Astrocyte (in vitro differentiated cells and primary cell): ENCODE measurements at regions not wholly inside any gene's neighbourhood (a gene's known extent, or its start where the extent isn't known, plus 50 kb on each side); places are given as distances from the start of the nearest gene placed in this dataset.

ENCODE experiments used
- DNase-seq: peaks from one replicate; pipeline ENCODE4 v3.0.0-alpha.2; 2010; ENCODE audit warnings: low read depth
- FAIRE-seq: peaks from 2 replicates; lab custom pipeline; 2011; peaks lifted over from hg19 to GRCh38; lab: Jason Lieb, UNC
- H2AFZ ChIP-seq: 2 replicates; pipeline ENCODE4 v1.6.0; 2012; ENCODE audit warnings: low read depth, low read length, inconsistent platforms
- H3K27ac ChIP-seq: 2 replicates; pipeline ENCODE4 v1.5.1; 2011; ENCODE audit warnings: low read depth, low read length, inconsistent platforms
- H3K27me3 ChIP-seq: 2 replicates; pipeline ENCODE4 v1.6.0; 2011; ENCODE audit warnings: low read length, inconsistent platforms; ENCODE audit not compliant: insufficient read depth
- H3K36me3 ChIP-seq: 2 replicates; pipeline ENCODE4 v1.5.1; 2011; ENCODE audit warnings: low read length, inconsistent platforms; ENCODE audit not compliant: insufficient read depth
- H3K4me1 ChIP-seq: 2 replicates; pipeline ENCODE4 v1.5.1; 2011; ENCODE audit warnings: low read length, inconsistent platforms; ENCODE audit not compliant: insufficient read depth
- H3K4me2 ChIP-seq: 2 replicates; pipeline ENCODE4 v1.6.0; 2012; ENCODE audit warnings: low read length, inconsistent platforms
- H3K4me3 ChIP-seq: 2 replicates; pipeline ENCODE4 v1.5.1; 2011; ENCODE audit warnings: low read depth, mild to moderate bottlenecking, low read length, inconsistent platforms; ENCODE audit not compliant: insufficient read depth
- H3K79me2 ChIP-seq: 2 replicates; pipeline ENCODE4 v1.6.0; 2012; ENCODE audit warnings: mild to moderate bottlenecking, low read length, inconsistent platforms; ENCODE audit not compliant: insufficient read depth
- H3K9ac ChIP-seq: 2 replicates; pipeline ENCODE4 v1.6.0; 2012; ENCODE audit warnings: mild to moderate bottlenecking, low read length, inconsistent platforms
- H3K9me3 ChIP-seq: 2 replicates; pipeline ENCODE4 v1.5.1; 2012; ENCODE audit warnings: low read depth, mild to moderate bottlenecking, low read length, inconsistent platforms; ENCODE audit not compliant: insufficient read depth
- H4K20me1 ChIP-seq: 2 replicates; pipeline ENCODE4 v1.6.0; 2012; ENCODE audit warnings: low read length, inconsistent platforms; ENCODE audit not compliant: insufficient read depth
- H3K27ac Mint-ChIP-seq: one replicate; pipeline ENCODE4 v1.8.0; 2021; ENCODE audit warnings: mild to moderate bottlenecking, mixed read lengths; ENCODE audit not compliant: unreplicated experiment
- H3K27me3 Mint-ChIP-seq: one replicate; pipeline ENCODE4 v1.8.0; 2021; ENCODE audit warnings: low read depth, mixed read lengths; ENCODE audit not compliant: unreplicated experiment
- H3K36me3 Mint-ChIP-seq: one replicate; pipeline ENCODE4 v1.8.0; 2021; ENCODE audit warnings: low read depth, mixed read lengths; ENCODE audit not compliant: unreplicated experiment
- H3K4me1 Mint-ChIP-seq: one replicate; pipeline ENCODE4 v1.8.0; 2021; ENCODE audit warnings: low read depth, mixed read lengths; ENCODE audit not compliant: unreplicated experiment
- H3K4me3 Mint-ChIP-seq: one replicate; pipeline ENCODE4 v1.8.0; 2021; ENCODE audit warnings: mild to moderate bottlenecking, moderate library complexity, mixed read lengths; ENCODE audit not compliant: unreplicated experiment
- H3K9me3 Mint-ChIP-seq: one replicate; pipeline ENCODE4 v1.8.0; 2021; ENCODE audit warnings: mild to moderate bottlenecking, mixed read lengths; ENCODE audit not compliant: unreplicated experiment
- CTCF ChIP-seq: IDR thresholded peaks from 2 replicates; pipeline ENCODE4 v1.5.1; 2011; ENCODE audit warnings: low read depth, mild to moderate bottlenecking, inconsistent platforms, low read length, moderate library complexity; ENCODE audit not compliant: insufficient read depth
- EZH2 ChIP-seq: IDR thresholded peaks from 2 replicates; pipeline ENCODE4 v1.6.1; 2012; ENCODE audit warnings: mild to moderate bottlenecking, low read length, inconsistent platforms; ENCODE audit not compliant: insufficient read depth

GRCh38 chr9:106752581-106752980 lies 110.4 kb upstream of the ZNF462 start:
- Histone ChIP-seq H3K79me2 (no peaks in the 10 kb centered on the region), H3K27me3 (no peaks in the 10 kb centered on the region), H3K9me3 (no peaks in the 10 kb centered on the region), H3K4me2 (no peak overlapping the region), H3K4me3 (no peak overlapping the region), H3K36me3 (no peaks in the 10 kb centered on the region), H3K9ac (no peak overlapping the region), H3K27ac (no peak overlapping the region), H2AFZ (no peak overlapping the region), H4K20me1 (no peaks in the 10 kb centered on the region), H3K4me1 (no peaks in the 10 kb centered on the region)
- no peak for DNase-seq
- Mint-ChIP-seq H3K27ac (peak overlapping the region; percentile 50), H3K27me3 (no peaks in the 10 kb centered on the region), H3K4me1 (peaks cover 19% of the 10 kb centered on the region), H3K4me3 (no peak overlapping the region), H3K9me3 (no peaks in the 10 kb centered on the region), H3K36me3 (no peaks in the 10 kb centered on the region)
- no peak for TF ChIP-seq CTCF
- no peak for TF ChIP-seq EZH2
- FAIRE-seq: no peak

GRCh38 chr9:106753155-106753671 lies 109.8 kb upstream of the ZNF462 start:
- Histone ChIP-seq H3K4me3 (no peak overlapping the region), H4K20me1 (no peaks in the 10 kb centered on the region), H3K4me1 (no peaks in the 10 kb centered on the region), H3K9me3 (no peaks in the 10 kb centered on the region), H3K27me3 (no peaks in the 10 kb centered on the region), H3K79me2 (no peaks in the 10 kb centered on the region), H3K27ac (no peak overlapping the region), H3K4me2 (no peak overlapping the region), H2AFZ (peak overlapping the region; percentile 1), H3K36me3 (no peaks in the 10 kb centered on the region), H3K9ac (no peak overlapping the region)
- Mint-ChIP-seq H3K36me3 (no peaks in the 10 kb centered on the region), H3K27ac (no peak overlapping the region), H3K27me3 (no peaks in the 10 kb centered on the region), H3K9me3 (no peaks in the 10 kb centered on the region), H3K4me3 (no peak overlapping the region), H3K4me1 (peaks cover 19% of the 10 kb centered on the region)
- FAIRE-seq (no peak), DNase-seq (no peak)
- no peak for TF ChIP-seq EZH2
- no peak for TF ChIP-seq CTCF

- peaks cover 19% of the 10 kb centered on the region for H3K4me1 Mint-ChIP-seq
- no peaks in the 10 kb centered on the region for H3K79me2 ChIP-seq
- FAIRE-seq: no peak
Measured at GRCh38 chr9:106755736-106756135, 107.2 kb upstream of the ZNF462 start.

More at GRCh38 chr9:106755736-106756135, 107.2 kb upstream of the ZNF462 start:
- H3K9me3 Mint-ChIP-seq: no peaks in the 10 kb centered on the region
- Histone ChIP-seq H4K20me1 (no peaks in the 10 kb centered on the region), H3K4me1 (no peaks in the 10 kb centered on the region), H3K9ac (no peak overlapping the region), H3K36me3 (no peaks in the 10 kb centered on the region), H3K27me3 (no peaks in the 10 kb centered on the region), H2AFZ (no peak overlapping the region), H3K27ac (no peak overlapping the region), H3K4me3 (no peak overlapping the region), H3K4me2 (no peak overlapping the region), H3K9me3 (no peaks in the 10 kb centered on the region)
- no peak overlapping the region for H3K27ac Mint-ChIP-seq
- H3K36me3 Mint-ChIP-seq: no peaks in the 10 kb centered on the region
- H3K27me3 Mint-ChIP-seq: no peaks in the 10 kb centered on the region
- TF ChIP-seq CTCF: no peak
- no peak for TF ChIP-seq EZH2
- H3K4me3 Mint-ChIP-seq: no peak overlapping the region
- DNase-seq: no peak
